ENCODE measurements at regions not wholly inside any gene's neighbourhood (a gene's known extent, or its start where the extent isn't known, plus 50 kb on each side); places are given as distances from the start of the nearest gene placed in this dataset.

DNA sequence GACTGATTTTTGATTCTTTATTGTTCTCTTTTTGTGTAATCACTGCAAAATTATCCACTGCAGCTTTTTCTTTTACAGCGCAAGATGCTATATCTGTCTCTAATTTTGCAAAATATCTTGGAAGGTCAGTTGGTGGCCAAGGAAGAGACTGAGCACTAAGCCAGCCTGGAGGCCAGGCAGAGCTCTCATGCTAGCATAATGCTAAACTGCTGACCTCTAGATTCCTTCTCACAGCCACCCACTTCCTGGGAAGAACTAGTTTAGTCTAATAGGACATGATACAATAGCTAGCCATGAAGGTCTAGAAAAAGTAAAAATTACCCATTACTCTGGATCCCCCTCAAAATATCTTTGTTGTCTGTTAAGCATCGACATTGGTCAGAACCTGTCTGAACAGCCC, 227.2 kb upstream of the ARHGAP20 start:
- intact Hi-C loops (cut with micrococcal nuclease): no loop called here

DNA sequence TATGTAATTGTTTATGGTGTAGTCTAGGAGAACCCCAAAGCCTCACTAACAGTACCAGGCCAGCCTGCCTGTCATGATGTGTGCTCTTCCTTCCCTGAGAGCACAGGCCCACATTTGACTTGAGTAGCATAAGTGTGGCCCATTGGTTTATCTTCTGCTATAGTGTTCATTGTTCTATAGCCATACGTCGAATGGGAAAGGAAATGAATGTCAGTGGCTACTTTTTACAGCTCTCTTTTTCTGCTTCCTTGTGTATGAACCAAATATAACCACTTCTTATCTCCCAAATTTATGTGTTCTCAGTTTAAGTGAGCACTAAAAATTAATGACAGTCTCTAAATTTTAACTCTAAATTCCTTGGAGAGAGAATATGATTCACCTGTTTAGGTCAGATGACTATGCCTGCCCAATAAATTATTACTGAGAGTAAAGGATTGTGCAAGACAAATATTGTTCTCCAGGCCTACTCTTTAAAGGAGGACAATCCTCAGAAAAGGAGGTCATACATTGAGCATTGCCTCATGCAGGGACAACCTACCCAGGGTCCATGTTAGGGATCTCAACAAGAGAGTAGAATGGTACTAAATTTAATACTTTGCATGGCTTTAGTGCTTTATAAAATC, 222.9 kb upstream of the ARHGAP20 start:
- intact Hi-C loops (cut with micrococcal nuclease): no loop called here

DNA sequence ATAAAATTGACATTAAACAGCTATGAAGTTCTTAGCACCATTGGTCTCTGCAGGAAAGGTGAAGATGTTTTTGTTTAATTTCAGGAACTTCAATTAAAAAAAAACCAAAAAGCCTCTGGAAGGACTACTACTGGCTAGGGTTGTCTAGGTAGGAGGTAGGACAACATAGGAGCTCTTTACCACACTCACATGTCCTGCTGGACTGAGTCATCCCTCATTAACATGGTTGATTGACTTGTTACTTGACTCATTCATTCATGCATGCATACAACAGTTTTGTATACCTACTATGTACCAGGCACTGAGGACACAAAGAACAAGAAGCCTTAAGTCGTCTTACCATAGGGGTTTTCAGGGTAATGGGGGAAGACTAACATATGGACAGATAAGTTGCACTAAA, 216.9 kb upstream of the ARHGAP20 start:
- intact Hi-C loops (cut with micrococcal nuclease): no loop called here

DNA sequence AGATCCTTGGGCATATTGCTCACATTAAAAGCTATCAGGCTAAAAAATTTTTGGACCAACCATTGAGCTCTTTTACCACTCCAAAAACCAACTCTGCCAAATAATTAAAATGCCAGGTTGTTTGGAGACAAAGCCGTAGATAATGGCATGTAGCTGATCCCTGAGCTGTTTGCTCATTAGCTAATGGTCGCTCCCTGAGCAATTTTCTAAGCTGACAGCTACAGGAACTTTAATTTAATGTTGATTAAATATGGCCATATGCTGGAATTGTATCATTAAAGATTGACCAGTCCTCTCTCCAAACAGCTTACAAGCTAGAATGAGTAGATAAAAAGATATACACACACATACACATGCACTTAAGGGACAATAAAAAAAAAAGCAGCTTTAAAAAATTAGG, 216.2 kb upstream of the ARHGAP20 start:
- intact Hi-C loops (cut with micrococcal nuclease): no loop called here

DNA sequence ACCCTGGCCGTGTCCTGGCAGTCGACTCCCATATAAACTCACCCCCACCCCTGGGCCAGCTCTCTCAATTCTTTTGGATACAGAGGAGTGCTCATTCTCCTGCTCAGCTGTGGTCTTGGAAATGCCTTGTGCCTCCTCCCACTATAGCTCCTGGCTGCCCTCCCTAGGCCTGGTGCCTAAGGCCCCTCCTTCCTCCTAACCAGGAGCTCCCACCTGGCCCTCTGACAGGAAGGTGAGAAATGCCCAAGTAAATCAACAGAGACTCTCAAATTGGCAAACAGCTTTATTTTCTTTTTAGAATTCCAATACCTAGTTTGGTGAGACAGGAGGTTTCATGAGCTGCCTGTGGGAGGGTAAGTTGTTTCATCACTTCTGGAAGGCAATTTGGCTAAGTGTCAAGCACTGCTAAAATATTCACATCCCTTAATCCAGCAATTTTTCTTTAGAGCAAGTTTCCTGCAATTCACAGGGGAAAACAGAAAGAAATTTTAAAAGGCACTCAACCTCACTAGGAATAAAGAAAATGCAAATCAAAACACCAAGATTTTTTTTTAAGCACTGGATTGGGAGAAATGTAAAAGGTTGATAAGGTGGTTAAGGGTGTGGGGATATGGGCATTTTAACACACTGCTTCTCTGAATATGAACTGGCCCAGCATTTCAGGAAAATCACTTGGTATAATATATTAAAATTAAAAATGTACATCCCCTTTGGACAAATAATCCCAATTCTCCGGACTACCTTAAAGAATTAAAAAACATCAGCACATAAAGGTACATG, 209.7 kb upstream of the ARHGAP20 start:
- intact Hi-C loops (cut with micrococcal nuclease): no loop called here

DNA sequence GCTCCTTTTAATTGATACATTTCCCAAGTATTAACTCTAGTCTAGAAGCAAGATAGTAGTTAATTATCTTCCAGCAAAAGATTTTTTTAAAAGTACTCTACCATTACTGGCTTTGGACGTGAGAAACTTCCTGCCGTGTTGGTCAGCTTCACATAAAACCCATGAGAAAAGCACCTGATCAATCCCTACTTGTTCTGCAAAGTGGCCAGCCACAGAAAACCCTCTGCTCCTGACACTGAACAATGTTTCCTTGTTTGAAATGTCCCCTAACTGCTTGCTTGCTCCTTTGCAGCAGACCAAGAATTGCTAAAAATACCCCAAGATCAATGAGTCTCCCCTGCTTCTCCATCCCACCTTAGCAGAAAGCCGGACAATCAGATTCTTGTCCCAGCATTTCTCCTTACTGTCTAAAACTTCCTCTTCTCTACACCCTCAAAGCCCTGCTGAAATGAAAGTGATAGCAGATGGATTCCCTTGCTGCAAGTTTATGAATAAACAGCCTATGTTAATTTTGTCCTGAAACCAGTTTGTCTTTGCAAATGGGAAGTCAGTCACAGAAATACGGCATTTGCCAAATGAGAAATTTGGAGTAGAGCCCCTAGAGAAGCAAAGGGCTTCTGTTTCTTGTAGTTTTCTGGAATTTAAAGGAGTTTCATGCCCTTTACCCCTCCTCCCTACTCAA, 207.1 kb upstream of the ARHGAP20 start:
- intact Hi-C loops (cut with micrococcal nuclease): no loop called here

DNA sequence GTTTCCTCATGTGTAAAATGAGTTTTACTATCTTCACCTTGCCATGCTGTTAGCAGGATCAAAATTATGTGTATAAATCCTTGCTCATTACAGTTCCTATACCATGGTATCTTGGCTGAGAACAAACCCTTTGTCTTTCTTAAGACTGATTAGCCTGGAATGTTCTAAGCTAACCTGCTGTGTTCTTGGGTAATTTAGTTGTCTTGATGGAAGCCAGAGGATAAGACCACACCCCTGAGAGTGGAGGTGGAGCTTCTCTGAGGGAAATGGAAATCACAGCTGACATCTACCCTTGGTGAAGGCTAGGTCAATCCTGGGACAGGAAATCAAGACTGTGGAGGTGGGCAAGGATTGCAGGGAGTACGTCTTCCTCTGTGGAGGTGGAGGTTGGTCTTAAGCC, 206.1 kb upstream of the ARHGAP20 start:
- intact Hi-C loops (cut with micrococcal nuclease): no loop called here

DNA sequence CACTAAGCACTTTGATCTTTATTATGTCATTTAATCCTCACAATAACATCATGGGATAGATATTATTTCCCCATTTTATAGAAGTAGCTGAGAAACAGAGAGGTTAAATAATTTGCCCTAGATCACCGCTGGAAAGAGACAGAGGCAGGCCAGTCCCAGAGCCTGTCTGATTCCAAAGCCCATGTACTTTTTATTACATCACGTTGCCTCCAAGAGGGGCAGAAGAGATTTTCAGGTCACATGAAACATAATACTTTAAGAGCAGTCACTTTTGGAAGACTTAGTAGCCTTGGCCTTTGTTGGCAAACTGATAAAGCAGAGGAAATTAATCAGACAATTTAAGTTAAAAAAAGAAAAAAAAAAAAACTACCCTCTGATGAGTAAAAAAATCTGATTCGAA, 200.2 kb upstream of the ARHGAP20 start:
- intact Hi-C loops (cut with micrococcal nuclease): no loop called here

DNA sequence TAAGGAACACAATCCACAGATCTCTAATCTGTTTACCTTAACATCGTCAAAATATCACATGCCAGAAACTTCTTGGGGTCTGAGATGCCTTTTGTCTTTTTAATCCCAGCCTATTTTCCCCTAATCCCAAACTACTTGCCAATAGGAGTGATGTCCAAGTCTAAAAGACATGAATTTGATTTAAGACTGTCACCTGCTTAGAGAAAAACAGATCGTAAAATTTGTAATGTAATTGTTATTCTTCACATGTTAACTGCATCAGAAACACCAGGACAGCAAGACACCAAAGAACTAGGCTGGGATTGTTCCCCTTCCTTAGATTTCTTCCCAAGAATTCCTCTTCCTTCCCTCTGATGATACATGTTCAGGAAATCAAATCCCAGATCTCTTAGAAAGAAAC, 198.1 kb upstream of the ARHGAP20 start:
- intact Hi-C loops (cut with micrococcal nuclease): no loop called here

DNA sequence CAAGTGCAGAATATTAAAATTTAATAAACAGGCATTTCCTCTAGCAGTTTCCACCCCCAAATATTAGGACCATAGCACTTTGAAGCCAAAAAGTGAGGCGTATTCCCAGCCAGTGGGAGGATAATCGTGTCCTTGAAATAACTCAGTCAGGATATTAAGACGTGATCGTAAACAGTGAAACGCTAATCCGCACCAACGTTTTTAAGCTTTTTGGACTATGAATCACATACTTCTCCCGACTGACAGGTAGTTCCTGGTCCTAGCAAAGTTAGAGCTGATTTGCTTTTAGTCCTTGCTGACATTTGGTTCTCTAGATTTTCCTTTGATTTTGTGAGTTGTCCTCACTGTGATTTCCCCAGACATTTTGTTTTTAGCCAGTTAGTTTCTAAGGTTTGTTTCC, 197.1 kb upstream of the ARHGAP20 start:
- intact Hi-C loops (cut with micrococcal nuclease): loop anchor here (5.0 kb wide), 2 partner anchors 318 to 562 kb away; no protein-coding TSS in a partner anchor

DNA sequence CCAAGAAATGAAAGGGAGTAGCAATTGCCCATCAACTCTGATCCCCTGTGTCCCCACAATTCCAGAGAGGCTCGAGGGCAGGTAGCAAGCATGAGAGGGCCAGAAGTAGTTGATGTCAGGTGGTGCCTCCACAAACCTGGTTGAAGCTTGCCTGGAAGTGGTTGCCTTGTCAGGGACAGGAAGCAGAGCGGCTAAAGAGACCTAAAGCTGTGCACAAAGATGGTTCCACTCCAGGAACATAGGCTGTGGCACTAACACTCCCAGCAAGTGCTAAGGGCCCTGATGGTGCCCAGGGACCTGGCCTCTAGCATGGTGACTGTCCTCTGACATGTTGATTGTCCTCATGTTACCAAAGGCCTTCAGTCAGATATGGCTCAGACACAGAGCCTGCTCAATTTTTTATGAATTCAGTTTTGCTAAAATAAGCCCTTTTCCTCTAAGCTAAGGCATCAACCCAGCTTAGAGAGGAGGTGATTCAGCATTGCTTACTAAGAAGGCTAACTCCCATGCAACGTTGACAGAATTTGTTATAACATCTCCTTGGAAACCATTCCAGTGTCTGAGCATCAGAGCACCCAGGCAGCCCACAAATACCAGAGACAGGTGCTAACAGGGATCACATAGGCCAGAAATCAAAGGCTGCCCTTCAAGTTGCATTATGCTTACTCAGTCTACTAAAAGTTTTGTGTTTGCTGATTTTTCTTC, 196.3 kb upstream of the ARHGAP20 start:
- intact Hi-C loops (cut with micrococcal nuclease): loop anchor here (5.0 kb wide), 2 partner anchors 319 to 561 kb away; no protein-coding TSS in a partner anchor

DNA sequence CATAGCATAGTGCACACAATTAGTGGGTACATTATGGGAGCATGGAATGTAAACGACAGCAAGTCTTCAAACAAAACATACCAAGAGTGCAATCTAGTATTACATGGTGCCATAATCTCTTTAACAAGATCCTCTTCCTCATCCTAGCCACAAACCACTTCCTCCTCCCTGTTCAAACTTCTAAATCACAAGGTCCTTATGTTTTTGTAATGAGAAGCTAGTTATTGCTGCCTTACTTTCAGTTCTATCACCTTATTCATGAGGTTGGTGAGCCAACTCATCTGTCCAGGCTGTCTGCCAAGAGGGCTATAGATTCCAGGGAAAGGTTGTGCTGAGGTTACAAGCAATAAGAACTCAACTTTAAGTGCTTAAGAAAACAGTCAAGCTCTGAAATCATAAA, 195.4 kb upstream of the ARHGAP20 start:
- intact Hi-C loops (cut with micrococcal nuclease): loop anchor here (5.0 kb wide), 2 partner anchors 320 to 560 kb away; no protein-coding TSS in a partner anchor

DNA sequence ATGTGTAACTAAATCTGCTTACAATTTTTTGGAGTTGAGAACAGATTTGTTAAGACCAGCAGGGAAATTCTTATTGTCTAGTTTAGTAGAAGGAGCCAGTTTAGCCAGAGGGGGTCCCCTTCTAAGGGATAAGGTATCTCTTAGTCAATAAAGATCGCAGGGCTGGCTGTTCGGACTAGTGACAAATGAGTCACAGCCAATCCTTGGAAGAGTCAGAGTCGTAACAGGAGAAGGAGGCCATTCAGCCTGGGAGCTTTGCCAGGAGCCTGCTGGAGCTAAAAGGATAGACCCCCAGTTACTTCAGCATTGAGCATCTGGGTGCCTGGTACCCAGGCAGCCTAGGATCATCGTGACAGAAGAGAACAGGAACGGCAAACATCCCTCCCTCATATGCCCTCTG, 191.6 kb upstream of the ARHGAP20 start:
- intact Hi-C loops (cut with micrococcal nuclease): no loop called here

DNA sequence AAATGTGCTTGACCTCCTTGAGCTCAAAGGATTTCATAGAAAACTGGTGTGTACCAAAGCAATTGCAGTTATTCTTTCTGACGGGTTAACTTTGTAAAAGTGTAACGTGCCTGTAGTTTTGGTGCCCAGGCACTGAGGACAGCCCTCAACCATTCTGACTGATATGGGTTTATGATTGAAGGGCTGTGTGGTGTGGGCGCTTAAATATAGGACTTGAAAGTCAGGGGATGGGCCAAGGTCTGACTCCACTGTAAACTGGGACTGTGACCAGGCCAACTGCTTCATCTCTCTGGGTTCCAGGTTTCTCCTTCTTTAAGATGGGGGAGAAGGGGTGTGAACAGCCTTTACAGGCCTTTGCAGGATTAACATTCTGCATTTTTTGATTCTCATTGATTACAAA, 191.1 kb upstream of the ARHGAP20 start:
- intact Hi-C loops (cut with micrococcal nuclease): no loop called here

DNA sequence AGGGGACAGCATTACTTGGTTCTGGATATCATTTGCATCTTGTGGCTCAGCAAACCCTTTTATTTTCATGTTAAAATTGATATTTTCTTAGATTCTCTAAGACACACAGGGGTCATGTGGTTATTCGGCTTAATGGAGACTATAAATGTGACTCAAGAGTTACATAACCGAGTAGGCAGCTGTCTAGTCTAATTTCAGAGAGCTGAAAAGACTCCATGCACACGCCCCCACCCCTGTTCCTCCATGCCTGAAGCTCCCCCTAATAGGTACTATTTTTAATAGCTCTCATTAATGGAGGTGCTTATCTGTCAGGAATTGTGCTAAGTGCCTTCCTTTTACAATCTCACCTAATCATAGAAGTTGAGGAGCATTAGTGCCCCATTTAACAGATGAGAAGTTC, 189.2 kb upstream of the ARHGAP20 start:
- intact Hi-C loops (cut with micrococcal nuclease): no loop called here

DNA sequence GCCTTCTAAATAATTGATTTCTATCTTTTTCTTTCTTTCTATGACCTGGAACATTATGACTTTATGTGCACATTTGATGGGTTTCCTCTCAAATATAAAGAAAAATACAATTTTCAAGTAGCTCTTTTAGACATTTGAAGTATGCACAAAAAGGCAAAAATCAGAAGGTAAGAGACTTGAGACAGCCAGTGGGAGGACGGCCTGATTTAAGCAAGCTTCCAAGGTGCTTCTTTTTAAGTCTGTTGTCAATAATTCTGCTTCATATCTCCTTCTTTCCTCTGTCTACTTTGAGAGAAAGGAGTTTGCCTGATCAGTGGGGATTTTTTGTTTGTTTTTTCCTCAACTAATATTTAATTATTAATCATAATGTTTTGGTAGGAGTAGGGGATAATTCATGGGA, 188.2 kb upstream of the ARHGAP20 start:
- intact Hi-C loops (cut with micrococcal nuclease): no loop called here

DNA sequence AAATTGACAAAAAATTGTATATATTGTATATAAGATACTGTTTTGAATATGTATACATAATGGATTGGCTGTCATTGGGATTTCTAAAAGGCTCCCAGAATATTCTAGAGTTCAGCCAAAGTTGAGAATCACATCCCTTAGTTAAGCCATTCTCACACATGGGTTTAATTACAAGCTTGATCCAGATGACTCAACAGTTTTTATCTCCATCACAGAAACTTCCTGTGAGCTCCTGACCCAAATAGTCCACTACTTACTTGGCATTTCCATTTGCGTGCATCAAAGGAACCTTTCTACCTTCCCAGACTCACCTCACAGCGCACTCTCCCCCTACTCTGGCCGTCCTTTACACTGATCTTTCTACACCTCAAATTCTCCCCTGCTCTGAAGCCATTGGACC, 184.8 kb upstream of the ARHGAP20 start:
- intact Hi-C loops (cut with micrococcal nuclease): no loop called here

DNA sequence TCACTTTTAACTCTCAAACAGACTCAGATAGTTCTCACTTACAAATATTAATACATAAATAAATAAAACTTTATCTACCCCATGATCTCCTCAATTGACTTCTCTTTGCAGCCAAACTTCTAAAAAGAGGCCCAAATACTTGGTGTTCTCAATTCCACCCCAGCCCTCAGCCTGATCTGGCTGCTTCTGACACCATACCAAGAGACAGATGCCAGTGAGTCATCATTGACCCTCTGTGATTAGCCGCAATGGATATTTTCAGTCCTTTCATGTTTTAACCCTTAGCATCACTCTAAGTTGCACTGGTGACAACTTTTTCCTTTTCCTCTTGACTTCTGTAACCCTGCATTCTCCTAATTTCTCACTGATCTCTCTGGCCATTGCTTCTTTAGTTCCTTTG, 184.1 kb upstream of the ARHGAP20 start:
- intact Hi-C loops (cut with micrococcal nuclease): no loop called here

DNA sequence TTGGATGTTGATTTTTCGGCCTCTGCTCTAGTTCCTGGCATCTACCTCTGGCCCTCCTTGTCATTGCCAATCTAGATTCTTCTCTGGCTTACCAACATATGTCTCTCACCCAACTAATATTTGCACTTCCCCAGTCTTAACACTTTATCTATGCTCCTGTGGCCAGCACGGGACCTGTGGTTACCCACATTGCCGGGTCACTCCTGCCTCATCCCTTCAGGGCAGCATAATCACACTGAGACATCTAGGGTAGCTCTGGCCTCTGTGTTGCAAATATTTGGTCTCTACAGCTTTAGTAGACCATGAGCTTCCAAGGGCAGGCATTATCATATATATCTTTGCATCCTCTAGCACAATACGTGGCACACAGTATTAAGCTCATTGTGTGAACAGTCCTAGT, 182.0 kb upstream of the ARHGAP20 start:
- intact Hi-C loops (cut with micrococcal nuclease): no loop called here

DNA sequence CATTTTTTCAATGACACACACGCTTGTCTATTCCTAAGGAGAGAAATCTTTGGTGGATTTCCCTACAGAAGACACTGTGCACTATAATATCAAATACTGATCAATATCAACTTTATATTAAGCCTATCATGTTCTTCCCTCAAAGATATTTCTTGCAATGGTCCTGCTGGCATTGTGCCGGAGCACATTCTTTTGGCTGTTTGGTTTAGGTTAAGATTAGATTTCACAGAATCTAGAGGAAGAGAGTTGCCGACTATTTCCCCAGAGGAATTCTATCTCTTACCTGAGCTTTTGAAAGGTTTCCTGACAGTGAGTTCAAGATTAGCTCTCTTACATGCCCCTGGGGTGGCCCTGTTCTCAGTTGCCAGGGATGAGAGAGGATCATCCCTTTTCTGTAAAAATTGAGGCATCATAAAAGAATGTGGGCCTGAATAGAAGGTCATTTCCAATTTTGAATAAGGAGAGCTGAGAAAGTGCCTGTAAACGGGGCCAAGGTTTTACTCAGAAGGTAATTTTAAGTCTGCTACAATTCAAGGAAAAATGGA, 180.6 kb upstream of the ARHGAP20 start:
- intact Hi-C loops (cut with micrococcal nuclease): no loop called here

DNA sequence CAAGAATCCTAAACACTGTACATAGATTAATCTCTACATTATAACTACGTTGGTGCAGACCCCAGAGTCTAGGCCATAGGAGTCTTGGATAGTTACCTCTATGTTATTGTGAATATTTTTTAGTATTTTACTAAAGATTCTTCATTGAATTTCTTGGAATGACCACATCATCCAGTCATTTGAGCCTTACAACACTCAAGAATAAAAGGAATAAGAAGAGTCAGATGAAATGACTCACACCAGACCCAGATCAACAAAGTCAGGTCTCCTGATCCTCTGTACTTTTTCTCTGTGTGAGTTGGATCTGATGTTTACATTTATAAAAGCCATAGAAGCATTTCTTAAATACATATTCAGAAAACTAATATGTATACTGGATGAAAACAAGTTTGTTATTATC, 179.2 kb upstream of the ARHGAP20 start:
- intact Hi-C loops (cut with micrococcal nuclease): no loop called here

DNA sequence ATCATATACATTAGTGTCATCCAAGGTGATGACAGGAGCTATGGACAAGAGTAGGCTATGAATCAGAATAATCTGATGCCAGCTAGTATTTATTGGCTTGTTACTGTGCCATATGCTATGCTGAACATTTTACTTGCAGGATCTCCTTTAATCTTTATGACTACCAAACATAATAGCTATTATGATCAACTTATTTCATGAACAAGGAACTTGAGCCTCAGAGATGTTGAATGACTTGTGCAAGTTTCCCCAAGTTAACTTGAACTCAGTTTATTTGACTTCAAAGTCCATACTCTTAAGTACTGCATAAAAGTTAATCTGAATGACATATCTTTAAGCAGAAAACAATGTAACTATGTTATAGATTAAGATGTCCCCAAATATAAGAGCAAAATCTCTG, 178.8 kb upstream of the ARHGAP20 start:
- intact Hi-C loops (cut with micrococcal nuclease): no loop called here
